MM.1S (cell line): ENCODE measurements at regions not wholly inside any gene's neighbourhood (a gene's known extent, or its start where the extent isn't known, plus 50 kb on each side); places are given as distances from the start of the nearest gene placed in this dataset.

Source experiments
- CTCF ChIP-seq: fragments of 300-600 bp; sonication (generic); IDR thresholded peaks from 2 replicates; pipeline ENCODE4 v1.5.1; 2016; ENCODE audit warnings: antibody characterized with exemption, low read length, mixed read lengths
- EZH2 ChIP-seq: fragments of 300-600 bp; sonication (generic); optimal IDR thresholded peaks from 2 replicates; pipeline ENCODE3; 2017; ENCODE audit warnings: low read depth, mild to moderate bottlenecking, antibody characterized with exemption, low read length, mixed read lengths
- EZH2phosphoT487 ChIP-seq: fragments of 300-600 bp; sonication (generic); IDR thresholded peaks from 2 replicates; pipeline ENCODE4 v1.6.1; 2018; ENCODE audit warnings: antibody characterized with exemption, low read length

GRCh38 chr1:58854576-58854975 lies 70.7 kb upstream of the JUN start:
- no peak for TF ChIP-seq CTCF
- TF ChIP-seq EZH2: no peak
- TF ChIP-seq EZH2phosphoT487: no peak
